ENCODE measurements at regions not wholly inside any gene's neighbourhood (a gene's known extent, or its start where the extent isn't known, plus 50 kb on each side); places are given as distances from the start of the nearest gene placed in this dataset.

GRCh38 chr6:82068721-82069120 is 178.8 kb downstream of the IBTK start:
- FAIRE-seq, result no peak

- no peak for FAIRE-seq
These were observed 180.5 kb downstream of the IBTK start for GRCh38 chr6:82066991-82067411.

GRCh38 chr6:82066196-82066595 is 181.3 kb downstream of the IBTK start:
- no peak for FAIRE-seq

- FAIRE-seq, result no peak
These were observed 184.0 kb downstream of the IBTK start for GRCh38 chr6:82063574-82063973.

GRCh38 chr6:82062219-82062618 is 185.3 kb downstream of the IBTK start:
- no peak for FAIRE-seq

GRCh38 chr6:82057846-82058554 is 189.5 kb downstream of the IBTK start:
- peak; percentile 72 for FAIRE-seq

GRCh38 chr6:82056567-82056966 is 191.0 kb downstream of the IBTK start:
- no peak for FAIRE-seq

- no peak for FAIRE-seq
These were observed 201.4 kb downstream of the IBTK start for GRCh38 chr6:82045965-82046756.

GRCh38 chr6:82040405-82041221 is 206.9 kb downstream of the IBTK start:
- peak; percentile 92 for FAIRE-seq

GRCh38 chr6:82038631-82039030 is 208.9 kb downstream of the IBTK start:
- FAIRE-seq, result no peak

GRCh38 chr6:82035526-82035925 is 212.0 kb downstream of the IBTK start:
- FAIRE-seq, result no peak

- FAIRE-seq, result no peak
These were observed 213.8 kb downstream of the IBTK start for GRCh38 chr6:82033631-82034211.

GRCh38 chr6:82032444-82032843 is 215.1 kb downstream of the IBTK start:
- FAIRE-seq, result no peak

GRCh38 chr6:82030761-82031503 is 216.6 kb downstream of the IBTK start:
- no peak for FAIRE-seq

GRCh38 chr6:82030301-82030700 is 217.2 kb downstream of the IBTK start:
- no peak for FAIRE-seq

GRCh38 chr6:82025271-82025670 is 222.3 kb downstream of the IBTK start:
- FAIRE-seq, result no peak

- no peak for FAIRE-seq
These were observed 224.9 kb downstream of the IBTK start for GRCh38 chr6:82022614-82023129.

- FAIRE-seq, result no peak
These were observed 229.8 kb downstream of the IBTK start for GRCh38 chr6:82017773-82018172.

GRCh38 chr6:82017288-82017687 is 230.3 kb downstream of the IBTK start:
- FAIRE-seq, result peak; percentile 93

GRCh38 chr6:82015526-82015925 is 232.0 kb downstream of the IBTK start:
- FAIRE-seq, result no peak

GRCh38 chr6:82015043-82015442 is 232.5 kb downstream of the IBTK start:
- no peak for FAIRE-seq
